GM18858 (cell line): ENCODE measurements at regions not wholly inside any gene's neighbourhood (a gene's known extent, or its start where the extent isn't known, plus 50 kb on each side); places are given as distances from the start of the nearest gene placed in this dataset.
"Not testable (repeated sequence)": the region's sequence is repeated elsewhere in the genome, so short reads cannot be mapped to it uniquely, and the experiment has no call there.

Experiments used
- ATAC-seq: cut with Tn5 transposase; IDR thresholded peaks from one replicate; pipeline ENCODE4 v1.9.1; 2021; ENCODE audit not compliant: unreplicated experiment

DNA sequence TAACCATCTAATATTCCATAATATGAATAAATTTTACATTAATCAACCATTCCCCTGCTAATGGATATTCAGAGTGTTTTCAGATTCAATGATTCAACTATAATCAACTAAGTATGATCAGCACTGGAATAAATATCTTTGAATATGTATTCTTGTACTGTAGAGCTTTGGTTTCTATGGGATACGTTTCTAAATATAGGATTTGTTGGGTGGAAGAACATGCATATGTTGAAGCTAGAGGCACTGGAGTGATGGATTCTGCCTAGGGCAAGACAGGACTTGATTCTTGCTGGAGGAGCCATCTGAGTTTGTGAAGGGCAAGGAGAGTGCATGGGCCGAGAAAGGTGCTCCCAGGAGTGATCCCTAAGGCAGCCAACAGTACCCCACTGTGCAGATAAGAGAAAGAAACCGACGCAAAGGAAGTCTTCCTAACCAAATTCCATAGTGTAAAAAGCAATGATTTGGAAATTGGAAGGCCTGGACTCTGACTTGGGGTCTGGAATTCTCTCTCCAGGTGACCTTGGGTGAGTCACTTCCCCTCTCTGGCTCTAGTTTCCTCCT is 418.7 kb downstream of the PREX1 start:
- no peak for ATAC-seq

DNA sequence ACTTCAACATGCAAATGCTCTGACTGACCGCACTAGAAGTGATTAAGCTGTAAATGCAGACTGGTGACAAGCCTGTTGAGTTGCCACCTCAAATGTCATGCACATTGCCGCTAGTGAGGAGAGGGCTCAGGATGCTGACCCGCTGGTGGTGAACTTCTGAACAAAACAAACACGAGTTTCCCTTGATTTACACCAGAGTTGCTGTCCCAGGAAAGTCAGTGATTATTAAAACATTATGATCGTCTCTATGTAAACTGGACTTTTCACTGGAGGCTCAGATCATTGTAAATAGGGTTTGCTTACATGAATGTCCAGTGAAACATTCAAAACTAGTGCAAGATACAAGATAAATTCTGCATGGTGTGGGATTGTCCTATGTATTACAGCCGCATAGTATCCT is 420.1 kb downstream of the PREX1 start:
- ATAC-seq, result no peak

DNA sequence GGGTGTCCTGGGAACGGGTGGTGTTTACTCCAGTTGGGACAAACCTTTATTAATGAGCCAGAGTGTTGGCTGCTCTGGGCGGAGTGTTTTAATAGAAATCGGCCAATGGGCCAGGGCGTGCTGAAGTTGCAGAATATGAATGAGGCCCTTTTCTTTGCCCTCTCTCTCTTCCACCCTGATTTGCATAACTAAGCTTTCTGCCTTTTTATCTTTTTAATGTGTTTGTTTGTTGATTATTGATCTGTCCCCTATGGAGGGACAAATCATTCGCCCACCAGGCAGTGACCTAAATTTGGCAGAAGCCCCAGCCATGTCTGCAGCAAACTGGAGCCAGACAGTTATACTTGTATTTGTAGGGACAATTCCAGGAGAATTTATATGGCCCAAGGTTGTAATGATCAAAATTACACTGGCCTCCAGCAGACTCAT is 420.9 kb downstream of the PREX1 start:
- ATAC-seq, result no peak

GRCh38 chr20:48406498-48406897 is 421.3 kb downstream of the PREX1 start:
- no peak for ATAC-seq

GRCh38 chr20:48405909-48406308 is 421.9 kb downstream of the PREX1 start:
- no peak for ATAC-seq

GRCh38 chr20:48404598-48404997 is 423.2 kb downstream of the PREX1 start:
- ATAC-seq, result no peak

- ATAC-seq, result no peak
Observed at GRCh38 chr20:48403167-48403761, 424.5 kb downstream of the PREX1 start.

GRCh38 chr20:48401359-48401758 is 426.4 kb downstream of the PREX1 start:
- ATAC-seq, result no peak

DNA sequence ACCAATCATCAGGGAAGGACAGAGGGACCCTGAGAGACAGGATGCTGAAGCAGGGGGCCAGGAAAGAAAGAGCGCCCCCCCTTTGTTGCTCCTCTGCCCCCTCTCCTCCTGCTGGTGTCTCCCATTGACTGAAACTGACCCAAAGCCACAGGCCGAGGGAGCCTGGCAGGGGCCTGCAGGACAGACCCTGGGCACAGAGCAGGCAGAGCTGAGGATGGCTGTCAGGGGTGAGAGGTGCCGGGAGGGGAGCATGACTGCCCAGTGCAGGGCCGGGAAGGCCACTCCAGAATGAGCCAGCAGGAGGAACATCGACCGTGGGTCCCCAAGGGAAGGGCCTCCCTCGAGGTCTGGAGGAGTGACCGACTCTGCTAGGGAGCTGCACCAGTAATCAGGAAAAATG is 427.8 kb downstream of the PREX1 start:
- no peak for ATAC-seq

- ATAC-seq, result no peak
Observed at GRCh38 chr20:48398506-48399449, 429.0 kb downstream of the PREX1 start.

DNA sequence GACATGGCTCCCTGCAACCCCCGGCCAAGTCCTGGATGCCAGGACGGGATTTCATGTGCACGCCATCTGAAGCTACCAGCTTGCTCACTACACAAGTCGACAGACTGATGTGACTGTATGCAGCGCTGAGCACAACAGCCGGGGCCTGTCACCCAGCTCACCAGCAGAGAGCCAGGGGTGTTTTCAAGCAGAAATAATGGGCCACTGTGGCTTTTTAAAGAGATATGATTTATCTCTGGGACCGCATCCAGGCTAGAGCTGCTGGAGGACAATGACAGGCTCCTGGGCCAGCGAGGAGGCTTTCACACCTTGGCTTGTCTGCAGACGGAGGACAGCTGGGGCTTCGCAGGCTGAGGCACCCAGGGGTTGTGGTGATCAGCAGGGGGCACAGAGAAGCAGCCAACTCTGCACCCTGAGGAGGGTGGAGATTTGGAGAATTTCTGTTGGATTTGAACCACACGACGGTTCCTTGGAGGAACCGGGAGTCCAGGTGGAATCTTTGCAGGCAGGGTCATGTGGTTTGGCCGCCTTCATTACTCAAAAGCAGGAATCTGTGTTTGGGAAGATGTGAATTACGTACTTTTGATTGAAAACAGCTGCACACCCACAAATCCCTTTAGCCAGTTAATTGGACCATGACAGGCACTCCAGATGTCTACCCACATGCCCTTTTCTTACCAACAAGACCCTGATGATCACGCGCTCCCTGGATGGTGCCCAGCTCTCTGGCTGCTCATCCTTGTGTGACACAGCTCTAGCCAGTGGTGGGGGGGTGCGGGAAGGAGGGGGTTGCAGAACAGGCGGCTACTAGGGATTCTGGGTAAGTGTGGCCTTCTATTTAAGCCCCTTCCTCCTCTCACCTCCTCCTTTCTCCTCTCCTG is 430.6 kb downstream of the PREX1 start:
- not testable (repeated sequence) for ATAC-seq

DNA sequence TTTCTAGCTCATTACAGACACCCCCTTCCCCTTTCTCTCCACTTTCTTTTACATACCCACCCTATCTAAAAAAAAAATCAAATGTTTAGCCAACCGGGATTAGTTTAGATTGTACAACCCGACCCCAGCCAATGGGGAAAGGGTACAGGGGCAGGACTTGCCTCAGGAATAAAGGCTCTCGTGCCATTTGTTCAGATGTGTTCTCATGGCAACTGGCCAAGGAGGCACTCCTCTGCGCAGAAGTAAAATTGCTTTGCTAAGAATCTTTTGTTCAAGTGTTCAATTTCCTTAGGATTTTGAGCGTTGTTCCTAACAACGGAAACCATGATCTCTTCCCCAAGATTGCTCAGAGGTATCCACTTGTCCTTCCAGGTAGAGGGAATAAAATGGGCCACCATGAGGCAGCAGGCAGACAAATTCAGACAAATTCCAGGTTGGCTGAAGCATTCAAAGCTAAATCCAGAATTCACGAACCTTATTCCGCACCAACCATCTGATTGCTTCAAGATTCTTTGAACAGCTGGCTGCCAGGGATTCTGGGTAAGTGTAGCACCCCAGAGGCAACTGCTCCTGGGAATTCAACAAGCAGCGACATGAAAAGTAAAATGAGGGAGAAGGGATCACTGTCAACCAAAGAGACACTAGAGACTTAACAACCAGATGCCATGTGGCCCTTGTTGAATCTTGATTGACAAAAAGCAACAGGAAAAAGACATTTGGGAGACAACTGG is 431.8 kb downstream of the PREX1 start:
- no peak for ATAC-seq

DNA sequence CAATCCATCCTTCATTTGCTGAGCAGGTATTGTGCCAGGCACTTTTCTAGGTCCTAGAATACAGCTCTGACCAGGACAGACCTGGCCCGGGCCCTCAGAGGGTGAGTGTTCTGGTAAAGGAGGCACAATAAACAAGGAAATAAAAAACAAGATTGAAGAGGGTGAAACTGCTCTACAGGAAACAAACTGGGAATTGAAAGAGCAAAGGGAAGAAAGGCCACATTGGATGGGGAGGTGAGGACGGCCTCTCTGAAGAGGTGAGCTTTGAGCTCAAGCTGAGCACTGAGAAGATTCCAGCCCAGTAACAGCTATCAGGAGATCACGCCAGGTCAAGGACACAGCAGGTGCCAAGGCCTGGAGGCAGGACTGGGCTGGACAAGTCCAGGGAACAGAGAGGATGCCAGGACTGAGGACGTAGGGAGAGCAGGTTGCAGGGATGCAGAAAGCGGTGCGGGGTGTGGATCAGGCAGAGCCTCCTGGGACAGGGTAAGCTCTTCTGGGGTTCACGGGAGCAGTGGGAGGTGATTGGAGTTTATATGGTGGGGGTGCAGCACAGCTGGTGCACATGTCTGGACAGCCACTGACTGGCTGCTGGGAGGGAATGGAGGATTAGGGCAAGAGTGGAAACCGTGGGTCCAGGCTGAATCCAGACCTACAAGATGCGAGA is 433.3 kb downstream of the PREX1 start:
- ATAC-seq, result no peak

GRCh38 chr20:48393737-48394314 is 434.0 kb downstream of the PREX1 start:
- no peak for ATAC-seq

GRCh38 chr20:48393311-48393685 is 434.5 kb downstream of the PREX1 start:
- no peak for ATAC-seq

DNA sequence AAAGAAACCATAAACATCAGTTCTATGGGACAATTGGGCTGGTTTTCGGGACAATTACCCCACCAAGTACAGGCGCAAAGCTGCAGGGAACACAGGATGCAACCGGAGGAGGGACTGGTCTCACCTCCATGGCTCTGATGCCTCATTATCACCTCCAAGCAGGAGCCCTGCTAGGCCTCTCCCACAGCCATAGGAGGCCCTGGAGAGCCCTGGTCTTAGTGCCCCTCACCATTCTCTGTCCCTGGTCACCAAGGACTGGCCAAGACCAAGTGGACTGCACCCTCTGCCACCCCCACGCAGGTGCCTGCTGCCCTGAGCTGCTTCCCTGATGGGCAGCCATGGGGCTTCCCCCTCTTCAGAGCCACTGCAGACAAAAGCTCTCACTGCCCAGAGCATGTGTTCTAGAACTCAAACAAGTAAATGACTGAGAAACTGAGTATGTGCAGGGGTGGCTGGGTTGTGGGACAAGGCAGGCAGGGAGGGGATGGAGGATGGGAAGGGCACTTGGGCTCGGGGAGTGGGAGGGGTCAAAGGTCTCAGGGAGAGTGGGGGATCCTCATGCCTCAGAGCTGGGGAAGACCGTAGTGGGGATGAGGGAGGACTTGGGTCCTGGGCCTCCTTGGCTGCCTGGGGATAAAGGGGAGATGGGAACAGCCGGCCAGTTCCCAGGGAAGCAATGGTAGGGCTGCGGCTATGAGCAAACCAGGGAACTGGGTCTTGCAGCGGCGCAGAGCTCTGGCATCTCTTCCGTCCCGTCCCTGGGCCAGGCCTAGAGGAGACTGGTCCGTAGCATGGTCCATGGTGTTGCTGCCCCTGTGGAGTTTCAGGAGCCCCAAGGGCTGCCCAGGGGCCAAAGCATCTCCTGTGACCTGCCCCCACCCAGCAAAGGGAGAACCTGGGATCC is 435.1 kb downstream of the PREX1 start:
- no peak for ATAC-seq

GRCh38 chr20:48390981-48391380 is 436.8 kb downstream of the PREX1 start:
- ATAC-seq, result no peak

DNA sequence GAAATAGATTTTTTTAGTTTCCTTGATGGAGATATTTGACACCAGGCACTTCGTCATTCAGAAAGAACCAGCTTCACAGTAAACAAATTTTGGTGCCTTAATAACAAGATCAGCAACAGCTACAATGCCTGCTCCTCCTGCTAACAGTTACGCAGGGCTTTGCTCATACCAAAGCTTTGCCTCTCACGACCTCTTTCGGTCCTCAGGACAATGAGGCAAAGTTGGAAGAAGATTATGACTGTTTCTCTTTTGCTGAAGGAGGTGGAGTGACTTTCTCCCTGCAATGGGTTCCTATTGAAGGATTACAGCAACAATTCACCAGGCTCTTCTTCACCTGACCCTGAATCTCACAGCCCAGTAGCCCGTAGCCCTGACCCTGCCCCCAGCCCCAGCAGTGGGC is 440.1 kb downstream of the PREX1 start:
- ATAC-seq, result no peak

DNA sequence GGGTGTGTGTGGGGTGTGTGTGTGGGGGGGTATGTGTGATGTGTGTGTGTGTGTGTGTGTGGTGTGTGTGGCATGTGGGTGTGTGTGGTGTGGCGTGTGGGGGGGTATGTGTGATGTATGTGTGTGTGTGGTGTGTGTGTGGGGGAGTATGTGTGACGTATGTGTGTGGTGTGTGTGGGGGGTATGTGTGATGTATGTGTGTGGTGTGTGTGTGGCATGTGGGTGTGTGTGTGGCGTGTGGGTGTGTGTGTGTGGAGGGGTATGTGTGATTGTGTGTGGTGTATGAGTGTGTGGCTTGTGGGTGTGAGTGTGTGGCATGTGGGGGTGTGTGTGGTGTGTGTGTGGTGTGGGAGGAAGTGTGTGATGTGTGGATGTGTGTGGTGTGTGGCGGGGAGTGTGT is 442.3 kb downstream of the PREX1 start:
- ATAC-seq, result no peak
